SK-N-DZ (cell line): ENCODE measurements at regions not wholly inside any gene's neighbourhood (a gene's known extent, or its start where the extent isn't known, plus 50 kb on each side); places are given as distances from the start of the nearest gene placed in this dataset.

ENCODE experiments used
- DNase-seq: peaks from one replicate; pipeline ENCODE4 v3.0.0-alpha.2; 2015; ENCODE audit warnings: low spot score

- peak; percentile 57 for DNase-seq
These were observed 54.5 kb upstream of the LHX8 start for GRCh38 chr1:75079538-75080290.

GRCh38 chr1:75083223-75083622 lies 51.0 kb upstream of the LHX8 start:
- DNase-seq = no peak

GRCh38 chr1:75083848-75084514 lies 50.2 kb upstream of the LHX8 start:
- DNase-seq = no peak
